BJ (cell line): ENCODE measurements at regions not wholly inside any gene's neighbourhood (a gene's known extent, or its start where the extent isn't known, plus 50 kb on each side); places are given as distances from the start of the nearest gene placed in this dataset.
A peak's percentile ranks its signal among the peaks of the same experiment; 100 is the strongest.
"Not testable (repeated sequence)": the region's sequence is repeated elsewhere in the genome, so short reads cannot be mapped to it uniquely, and the experiment has no call there.

Source experiments
- CTCF ChIA-PET: fragments of 350-600 bp; formaldehyde crosslinking; extraction: SDS; loops from one replicate; lab custom pipeline; 2021; ENCODE audit warnings: antibody characterized with exemption, inconsistent platforms; lab: Yijun Ruan, JAX
- POLR2A ChIA-PET: fragments of 300-600 bp; sonication (Branson Sonifier 250); formaldehyde crosslinking; extraction: SDS; loops from one replicate; lab custom pipeline; 2021; ENCODE audit warnings: antibody characterized with exemption; lab: Charles Lee
- DNase-seq: peaks from one replicate; pipeline ENCODE4 v3.0.0-alpha.2; 2011; ENCODE audit warnings: low read depth
- H3K27me3 ChIP-seq: 2 replicates; pipeline ENCODE4 v1.6.0; 2011; ENCODE audit warnings: low read length; ENCODE audit not compliant: control insufficient read depth, insufficient read depth
- H3K36me3 ChIP-seq: 2 replicates; pipeline ENCODE4 v1.5.1; 2011; ENCODE audit warnings: low read length; ENCODE audit not compliant: control insufficient read depth, insufficient read depth
- H3K4me3 ChIP-seq: 2 replicates; pipeline ENCODE4 v1.5.1; 2011; ENCODE audit warnings: low read depth, mild to moderate bottlenecking, control low read depth, low read length
- CTCF ChIP-seq: IDR thresholded peaks from 2 replicates; pipeline ENCODE4 v1.5.1; 2011; ENCODE audit warnings: low read depth, mild to moderate bottlenecking, control low read depth, inconsistent platforms, low read length, moderate library complexity; ENCODE audit not compliant: insufficient read depth

DNA sequence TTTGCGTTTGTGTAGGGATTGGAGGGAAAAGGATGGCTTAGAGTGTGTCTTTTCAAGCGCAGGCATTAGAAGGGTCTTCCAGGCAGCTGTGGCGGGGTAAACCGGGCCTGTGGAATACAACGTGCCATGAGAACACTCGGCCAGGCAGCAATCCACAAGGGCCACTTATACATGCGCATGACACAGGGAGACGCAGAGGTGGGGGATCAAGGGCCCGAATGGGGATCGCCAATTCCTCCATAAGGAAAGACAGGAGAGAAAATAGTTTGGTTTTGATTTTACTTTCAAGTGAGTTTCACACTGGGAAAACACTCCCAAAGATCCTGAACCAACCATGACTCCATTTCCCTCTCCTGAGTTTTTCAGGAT lies 71.6 kb downstream of the SPRING1 start:
- POLR2A ChIA-PET = no interaction called here
- Histone ChIP-seq H3K36me3 (no peaks in the 10 kb centered on the region), H3K4me3 (no peak overlapping the region), H3K27me3 (peaks cover 1% of the 10 kb centered on the region; the same call in 1 of the 2 replicates)
- CTCF ChIA-PET = no interaction called here
- no peak for TF ChIP-seq CTCF
- no peak for DNase-seq

DNA sequence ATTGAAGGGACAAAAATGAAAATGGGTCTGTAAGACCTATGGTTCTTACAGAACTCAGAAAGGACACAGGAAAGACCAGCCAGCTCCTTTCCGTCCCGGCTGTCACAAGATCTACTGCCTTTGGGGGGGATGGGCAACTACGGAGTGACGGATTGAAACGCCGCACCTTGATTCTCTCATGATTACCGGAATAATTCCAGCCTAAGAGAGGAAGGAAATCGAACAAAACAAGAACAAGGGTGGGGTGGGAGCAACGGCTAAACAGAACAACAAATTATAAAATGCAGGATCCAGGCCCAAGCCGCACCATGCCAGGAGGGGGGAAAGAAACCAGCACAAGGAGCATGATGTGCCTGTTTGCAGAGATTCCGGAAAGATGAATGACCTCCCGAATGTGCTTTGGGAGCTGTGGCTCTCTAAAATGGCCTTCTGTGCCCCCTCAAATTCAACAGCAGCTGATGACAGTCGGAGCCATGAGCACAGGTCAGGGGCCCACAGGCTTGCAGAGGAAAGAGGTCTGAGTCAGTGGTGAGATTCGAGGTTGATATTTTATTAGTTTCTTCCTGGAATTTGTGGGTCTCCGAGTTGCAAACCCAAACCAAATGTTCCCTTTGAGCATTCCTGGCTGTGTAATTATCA lies 72.1 kb downstream of the SPRING1 start:
- peaks cover 1% of the 10 kb centered on the region; the same call in 1 of the 2 replicates for H3K27me3 ChIP-seq
- H3K4me3 ChIP-seq = no peak overlapping the region
- ChIA-PET POLR2A (no interaction called here), CTCF (no interaction called here)
- TF ChIP-seq CTCF = no peak
- H3K36me3 ChIP-seq = no peaks in the 10 kb centered on the region
- DNase-seq = peak; percentile 32

GRCh38 chr12:116664085-116664484 lies 73.8 kb downstream of the SPRING1 start:
- no peaks in the 10 kb centered on the region for H3K36me3 ChIP-seq
- no peak for DNase-seq
- no peak for TF ChIP-seq CTCF
- POLR2A ChIA-PET = no interaction called here
- H3K4me3 ChIP-seq = no peak overlapping the region
- CTCF ChIA-PET = no interaction called here
- peaks cover 1% of the 10 kb centered on the region; the same call in 1 of the 2 replicates for H3K27me3 ChIP-seq

DNA sequence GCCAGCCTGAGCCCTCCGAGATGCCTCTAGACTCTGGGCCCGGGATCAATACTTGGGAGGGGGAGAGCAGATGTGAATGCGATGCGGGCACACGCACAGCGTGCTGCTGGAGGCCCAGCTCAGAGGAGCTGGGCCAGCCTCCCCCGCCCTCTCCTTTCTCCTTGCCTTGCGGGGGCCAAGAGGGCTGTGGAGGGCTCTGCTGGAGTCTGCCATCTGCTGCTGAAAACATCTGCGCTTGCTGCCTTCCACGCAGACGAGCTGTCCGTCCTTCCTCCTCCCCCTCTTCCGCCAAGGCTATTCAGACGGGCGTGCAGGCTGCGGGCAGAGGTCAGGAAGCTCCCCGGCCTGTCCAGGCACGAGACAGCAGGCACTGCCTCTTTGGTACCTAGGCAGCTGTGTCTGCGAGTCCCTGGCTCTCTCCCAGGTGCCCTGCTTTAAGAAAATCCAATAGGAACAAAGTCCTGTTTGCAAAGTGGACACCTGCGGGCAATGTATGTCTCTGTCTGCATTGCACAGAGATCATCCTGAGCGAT lies 75.2 kb downstream of the SPRING1 start:
- ChIA-PET POLR2A (no interaction called here), CTCF (interaction anchor here (1.0 to 1.6 kb wide), 2 partner anchors 11 to 38 kb away, joined by 3 to 6 read pairs; no protein-coding TSS in a partner anchor)
- Histone ChIP-seq H3K4me3 (no peak overlapping the region), H3K36me3 (no peaks in the 10 kb centered on the region), H3K27me3 (peaks cover 1% of the 10 kb centered on the region; the same call in 1 of the 2 replicates)
- peak; percentile 27; the same call in 1 of the 2 replicates for TF ChIP-seq CTCF
- DNase-seq = no peak

DNA sequence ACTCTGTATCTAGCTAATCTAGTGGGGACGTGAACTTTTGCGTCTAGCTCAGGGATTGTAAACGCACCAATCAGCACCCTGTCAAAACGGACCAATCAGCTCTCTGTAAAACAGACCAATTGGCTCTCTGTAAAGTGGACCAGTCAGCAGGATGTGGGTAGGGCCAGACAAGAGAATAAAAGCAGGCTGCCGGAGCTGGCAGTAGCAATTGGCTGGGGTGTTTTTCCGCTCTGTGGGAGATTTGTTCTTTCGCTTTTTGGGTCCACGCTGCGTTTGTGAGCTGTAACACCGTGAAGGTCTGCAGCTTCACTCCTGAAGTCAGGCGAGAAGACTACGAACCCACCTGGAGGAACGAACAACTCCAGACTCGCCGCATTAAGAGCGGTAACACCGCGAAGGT lies 76.5 kb downstream of the SPRING1 start:
- TF ChIP-seq CTCF = no peak
- Histone ChIP-seq H3K36me3 (no peaks in the 10 kb centered on the region), H3K4me3 (no peak overlapping the region), H3K27me3 (peaks cover 8% of the 10 kb centered on the region)
- CTCF ChIA-PET = no interaction called here
- POLR2A ChIA-PET = no interaction called here
- no peak for DNase-seq

GRCh38 chr12:116660740-116661139 lies 77.1 kb downstream of the SPRING1 start:
- H3K36me3 ChIP-seq, CTCF ChIA-PET, POLR2A ChIA-PET, H3K4me3 ChIP-seq, DNase-seq: not testable (repeated sequence)
- H3K27me3 ChIP-seq = peaks cover 12% of the 10 kb centered on the region
